ENCODE measurements at regions not wholly inside any gene's neighbourhood (a gene's known extent, or its start where the extent isn't known, plus 50 kb on each side); places are given as distances from the start of the nearest gene placed in this dataset.
A peak's percentile ranks its signal among the peaks of the same experiment; 100 is the strongest.

GRCh38 chr2:611519-611918 is 65.7 kb downstream of the TMEM18 start:
- DNase-seq (ENCODE audit: low read depth), result no peak

- no peak for DNase-seq (ENCODE audit: low read depth)
These were observed 66.7 kb downstream of the TMEM18 start for GRCh38 chr2:610491-610890.

GRCh38 chr2:609881-610280 is 67.3 kb downstream of the TMEM18 start:
- no peak for DNase-seq (ENCODE audit: low read depth)

- no peak for DNase-seq (ENCODE audit: low read depth)
These were observed 67.8 kb downstream of the TMEM18 start for GRCh38 chr2:609449-609848.

- DNase-seq (ENCODE audit: low read depth), result no peak
These were observed 68.5 kb downstream of the TMEM18 start for GRCh38 chr2:608711-609110.

- DNase-seq (ENCODE audit: low read depth), result no peak
These were observed 68.9 kb downstream of the TMEM18 start for GRCh38 chr2:608297-608696.

- no peak for DNase-seq (ENCODE audit: low read depth)
These were observed 69.5 kb downstream of the TMEM18 start for GRCh38 chr2:607709-608108.

GRCh38 chr2:607172-607571 is 70.0 kb downstream of the TMEM18 start:
- no peak for DNase-seq (ENCODE audit: low read depth)

- DNase-seq (ENCODE audit: low read depth), result no peak
These were observed 71.3 kb downstream of the TMEM18 start for GRCh38 chr2:605674-606608.

- no peak for DNase-seq (ENCODE audit: low read depth)
These were observed 72.2 kb downstream of the TMEM18 start for GRCh38 chr2:604854-605524.

GRCh38 chr2:604385-604784 is 72.8 kb downstream of the TMEM18 start:
- no peak for DNase-seq (ENCODE audit: low read depth)

GRCh38 chr2:603869-604268 is 73.3 kb downstream of the TMEM18 start:
- no peak for DNase-seq (ENCODE audit: low read depth)

GRCh38 chr2:603427-603826 is 73.8 kb downstream of the TMEM18 start:
- DNase-seq (ENCODE audit: low read depth), result no peak

- DNase-seq (ENCODE audit: low read depth), result no peak
These were observed 74.4 kb downstream of the TMEM18 start for GRCh38 chr2:602571-603359.

GRCh38 chr2:601806-602455 is 75.3 kb downstream of the TMEM18 start:
- no peak for DNase-seq (ENCODE audit: low read depth)

GRCh38 chr2:601387-601698 is 75.9 kb downstream of the TMEM18 start:
- DNase-seq (ENCODE audit: low read depth), result no peak

- no peak for DNase-seq (ENCODE audit: low read depth)
These were observed 76.4 kb downstream of the TMEM18 start for GRCh38 chr2:600542-601386.

- no peak for DNase-seq (ENCODE audit: low read depth)
These were observed 77.6 kb downstream of the TMEM18 start for GRCh38 chr2:599601-600000.

GRCh38 chr2:598058-598802 is 79.0 kb downstream of the TMEM18 start:
- peak; percentile 75 for DNase-seq (ENCODE audit: low read depth)

GRCh38 chr2:595831-596592 is 81.2 kb downstream of the TMEM18 start:
- peak; percentile 22 for DNase-seq (ENCODE audit: low read depth)

Measured in M059J (cell line).